H1 (cell line): ENCODE measurements at regions not wholly inside any gene's neighbourhood (a gene's known extent, or its start where the extent isn't known, plus 50 kb on each side); places are given as distances from the start of the nearest gene placed in this dataset.

Source experiments
- BCL11A ChIP-seq, 2 experiments: IDR thresholded peaks; one replicate each; pipeline ENCODE4 v1.6.1; 2011; ENCODE audit warnings: low read depth in 2 of 2, low read length in 2 of 2, mild to moderate bottlenecking in 2 of 2
- BRCA1 ChIP-seq: IDR thresholded peaks from 2 replicates; pipeline ENCODE4 v1.6.1; 2012; ENCODE audit warnings: low read depth, low read length, improper control_type of control experiment
- CHD2 ChIP-seq: IDR thresholded peaks from 2 replicates; pipeline ENCODE4 v1.6.1; 2012; ENCODE audit warnings: low read length, improper control_type of control experiment
- CHD7 ChIP-seq: fragments of 300-600 bp; sonication (generic); IDR thresholded peaks from 2 replicates; pipeline ENCODE4 v1.7.1; 2012; ENCODE audit warnings: low read length, moderate library complexity, mild to moderate bottlenecking, inconsistent platforms; ENCODE audit not compliant: insufficient replicate concordance
- CTBP2 ChIP-seq: IDR thresholded peaks from 2 replicates; pipeline ENCODE4 v1.7.0; 2011; ENCODE audit warnings: borderline replicate concordance, mild to moderate bottlenecking, moderate library complexity, mixed read lengths, low read length; ENCODE audit not compliant: insufficient read depth, insufficient read length
- EZH2 ChIP-seq: fragments of 200-600 bp; sonication (generic); IDR thresholded peaks from 2 replicates; pipeline ENCODE4 v1.7.1; 2012; ENCODE audit warnings: low read depth, mild to moderate bottlenecking, moderate library complexity, low read length, inconsistent platforms; ENCODE audit not compliant: severe bottlenecking
- HDAC2 ChIP-seq, 2 experiments: fragments of 300-600 bp in 1 of 2; sonication (generic) in 1 of 2; IDR thresholded peaks; 2 replicates each; pipeline ENCODE4 v1.6.1; 2011 to 2012; ENCODE audit warnings: low read depth in 2 of 2, low read length in 2 of 2, mild to moderate bottlenecking in 2 of 2, moderate library complexity in 2 of 2, borderline replicate concordance in 1 of 2, inconsistent platforms in 1 of 2
- KDM1A ChIP-seq: fragments of 200-600, 300-600 bp; sonication (generic); IDR thresholded peaks from 2 replicates; pipeline ENCODE4 v1.7.1; 2016; ENCODE audit warnings: mild to moderate bottlenecking, low read length, borderline replicate concordance
- SIN3A ChIP-seq, 2 experiments: IDR thresholded peaks in 1 of 2; conservative IDR thresholded peaks in 1 of 2; 2 replicates each; pipeline ENCODE4 v1.6.1; 2011 to 2012; ENCODE audit warnings: low read length in 2 of 2, improper control_type of control experiment in 1 of 2, low read depth in 1 of 2, mild to moderate bottlenecking in 1 of 2
- SRF ChIP-seq: IDR thresholded peaks from 2 replicates; pipeline ENCODE4 v1.6.1; 2011; ENCODE audit warnings: mild to moderate bottlenecking, low read depth, low read length, moderate library complexity
- ZNF274 ChIP-seq: IDR thresholded peaks from 2 replicates; pipeline ENCODE4 v1.7.0; 2012; ENCODE audit warnings: low read length, borderline replicate concordance; ENCODE audit errors: extremely low read depth

- TF ChIP-seq CHD7 (no peak), HDAC2 (IDR thresholded peaks at IDR 0.05; ENCODE audit: borderline replicate concordance in 1 of 2, low read depth in 2 of 2, low read length in 2 of 2) (no peak), BCL11A (IDR thresholded peaks at IDR 0.05; ENCODE audit: low read depth in 2 of 2, low read length in 2 of 2) (no peak), CTBP2 (no peak), BRCA1 (no peak), ZNF274 (no peak), CHD2 (no peak), SRF (no peak), EZH2 (no peak), KDM1A (no peak), SIN3A (conservative IDR thresholded peaks at IDR 0.05 in 1 of 2, IDR thresholded peaks at IDR 0.05 in 1 of 2; ENCODE audit: low read depth in 1 of 2, low read length in 2 of 2) (no peak)
Observed at GRCh38 chr9:40935336-40935735, 193.1 kb downstream of the FOXD4L6 start (continued).
